AML-193 (cell line): ENCODE measurements at regions not wholly inside any gene's neighbourhood (a gene's known extent, or its start where the extent isn't known, plus 50 kb on each side); places are given as distances from the start of the nearest gene placed in this dataset.

Experiments used
- DNase-seq, 2 experiments: peaks; one replicate each; lab custom pipeline; 2025; lab: John Stamatoyannopoulos, UW

DNA sequence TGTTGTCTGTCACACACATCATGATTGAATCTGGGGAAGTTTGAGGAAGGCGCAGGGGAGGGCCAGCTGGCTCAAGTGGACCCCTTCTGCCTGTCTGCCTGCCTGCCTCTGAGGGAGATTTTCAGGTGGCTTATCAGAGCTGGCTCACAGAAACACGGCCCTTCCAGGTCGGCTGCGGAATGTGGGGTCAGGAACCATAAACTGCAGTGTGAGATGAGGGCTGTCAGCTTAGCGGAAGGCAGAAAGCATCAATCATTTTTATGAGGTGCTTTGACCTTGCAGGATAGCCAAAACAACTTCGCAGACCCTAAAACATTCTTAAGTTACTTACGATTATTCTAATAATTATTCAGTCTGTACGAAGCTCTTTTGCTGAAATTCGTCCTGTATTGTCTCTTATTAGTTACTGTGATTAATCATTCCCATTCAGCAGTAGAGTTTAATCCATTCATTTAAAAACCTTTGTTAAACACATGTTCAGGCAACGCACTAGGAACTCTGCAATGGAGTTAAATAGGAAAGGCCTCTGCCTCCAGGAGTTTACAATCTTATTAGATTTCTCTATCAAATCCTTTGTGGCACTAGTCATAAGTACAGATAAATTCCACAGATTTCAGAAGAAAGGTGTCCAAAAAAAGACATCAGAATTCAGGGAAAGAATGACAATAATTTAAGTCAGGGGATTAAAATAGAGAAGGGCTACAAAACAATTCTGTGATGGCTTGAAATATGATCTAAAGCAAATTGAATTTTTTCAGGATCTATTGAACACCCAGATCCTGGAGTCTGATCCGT, 371.6 kb downstream of the HRH4 start:
- no peak for DNase-seq

DNA sequence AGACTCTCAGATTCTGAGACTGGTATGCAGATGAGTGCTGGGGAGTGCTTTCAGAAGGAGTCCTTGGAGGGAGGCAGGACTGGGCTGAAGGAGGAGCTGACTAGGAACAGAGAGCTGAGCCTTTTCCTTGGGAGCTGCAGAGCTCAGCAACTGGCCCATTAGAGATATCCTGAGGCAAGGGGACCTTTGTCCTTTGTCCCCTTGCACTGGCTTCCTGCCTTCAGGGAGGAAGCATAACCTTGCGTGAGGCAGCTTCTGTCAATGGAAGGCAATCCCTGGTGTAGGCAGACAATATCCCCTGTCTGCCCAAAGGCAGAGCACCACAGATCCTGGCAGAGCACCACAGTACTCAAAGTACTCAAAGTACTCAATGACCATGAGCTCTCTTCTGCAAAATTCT, 375.3 kb downstream of the HRH4 start:
- DNase-seq, result no peak

DNA sequence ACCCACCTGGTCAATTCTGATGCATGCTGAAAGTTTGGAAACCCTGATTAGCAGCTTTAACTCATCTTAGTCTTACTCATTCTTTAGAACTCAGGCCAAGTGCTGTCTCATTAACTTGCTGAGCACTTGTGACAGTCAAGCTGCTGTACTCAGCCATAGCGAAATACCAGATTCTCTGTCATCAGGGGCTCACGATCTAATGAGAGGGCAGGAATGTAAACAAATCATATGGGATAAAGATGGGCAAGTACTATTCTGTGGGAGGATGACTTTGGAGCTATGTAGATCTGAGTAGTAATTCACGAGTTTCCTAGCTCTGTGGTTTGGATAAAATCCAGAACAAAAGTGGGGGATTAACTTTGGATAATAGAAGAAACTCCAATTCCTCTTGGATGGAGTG, 376.6 kb downstream of the HRH4 start:
- no peak for DNase-seq

DNA sequence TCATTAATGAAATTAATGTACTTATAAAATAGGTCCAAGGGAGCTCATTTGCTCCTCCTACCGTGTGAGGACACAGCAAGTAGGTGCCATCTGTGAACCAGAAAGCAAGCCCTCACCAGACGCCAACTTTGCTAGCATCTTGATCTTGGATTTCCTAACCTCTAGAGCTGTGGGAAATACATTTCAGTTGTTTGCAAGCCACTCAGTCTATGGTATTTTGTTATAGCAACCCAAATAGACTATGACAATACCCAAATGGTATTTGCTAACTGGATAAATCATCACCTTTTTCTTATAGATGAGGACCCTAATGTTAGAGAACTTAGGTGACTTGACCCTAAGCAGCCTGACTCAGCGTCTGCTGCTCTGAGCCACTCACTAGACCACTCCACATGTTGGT, 379.6 kb downstream of the HRH4 start:
- no peak for DNase-seq

DNA sequence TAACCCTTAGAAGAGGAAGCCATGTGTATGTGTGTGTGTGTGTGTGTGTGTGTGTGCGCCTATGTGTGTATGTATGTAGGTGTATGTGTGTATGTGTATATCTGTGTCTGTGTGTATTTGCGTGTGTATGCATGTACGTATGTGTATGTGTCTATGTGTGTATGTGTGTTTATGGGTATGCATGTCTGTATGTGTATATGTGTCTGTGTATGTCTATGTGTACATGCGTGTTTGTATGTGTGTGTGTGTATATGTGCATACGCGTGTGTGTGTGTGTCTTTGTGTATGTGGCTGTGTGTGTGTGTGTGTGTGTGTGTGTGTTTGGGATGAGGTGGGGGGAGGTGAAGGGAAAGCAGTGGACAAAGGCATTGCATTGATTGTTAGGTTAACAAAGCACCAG, 380.2 kb downstream of the HRH4 start:
- DNase-seq, result no peak

DNA sequence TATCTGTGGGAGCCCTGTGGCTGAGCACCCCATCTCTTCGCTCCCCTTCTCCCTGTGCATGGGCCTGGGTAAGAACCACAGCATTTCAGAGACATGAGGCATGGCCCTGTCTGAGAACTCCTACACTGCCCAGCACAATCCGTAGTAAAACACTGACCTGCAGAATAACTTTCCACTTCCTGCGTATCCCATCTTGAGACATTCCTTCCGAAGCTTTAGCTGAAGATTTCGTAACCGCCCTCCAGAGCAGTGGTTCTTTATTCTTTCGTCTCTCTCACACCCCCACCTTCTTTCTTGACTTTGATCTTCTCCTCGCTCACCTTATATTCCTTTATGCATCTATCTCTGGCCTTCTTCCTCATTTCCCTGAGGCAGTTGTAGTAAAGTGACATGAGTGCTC, 381.1 kb downstream of the HRH4 start:
- no peak for DNase-seq

DNA sequence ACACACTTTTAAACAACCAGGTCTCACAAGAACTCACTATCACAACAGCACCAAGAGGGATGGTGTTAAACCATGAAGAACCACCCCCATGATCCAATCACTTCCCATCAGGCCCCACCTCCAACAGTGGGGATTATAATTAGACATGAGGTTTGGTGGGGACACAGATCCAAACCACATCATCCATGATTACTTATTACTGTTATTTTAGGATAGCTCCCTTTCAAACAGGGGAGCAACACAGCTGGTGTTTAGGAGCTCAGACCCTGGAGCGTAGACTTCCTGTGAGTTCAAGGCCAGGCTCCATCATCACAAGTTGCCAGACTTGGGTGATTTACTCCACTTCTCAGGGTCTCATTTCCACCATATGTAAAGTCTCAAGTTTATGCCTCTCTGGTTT, 382.7 kb downstream of the HRH4 start:
- no peak for DNase-seq

DNA sequence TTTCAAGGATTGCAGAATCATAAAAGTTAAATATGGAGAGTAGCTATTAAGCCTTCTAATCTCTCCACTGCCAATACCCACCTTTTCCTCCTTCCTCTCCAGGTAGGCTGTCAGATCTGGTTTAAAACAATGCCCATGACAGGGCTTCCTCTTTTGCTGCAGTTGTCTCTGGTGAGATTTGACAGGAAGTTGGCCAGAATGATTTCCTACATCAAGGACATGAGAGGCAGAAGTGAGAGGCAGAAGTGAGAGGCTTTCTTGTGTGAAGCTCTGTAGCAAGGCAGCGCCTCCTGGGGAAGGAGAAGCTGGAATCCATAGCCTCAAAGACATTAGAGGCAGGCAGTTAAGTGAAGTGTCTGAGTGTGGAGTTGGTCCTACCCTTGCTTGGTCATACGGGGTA, 385.7 kb downstream of the HRH4 start:
- no peak for DNase-seq

DNA sequence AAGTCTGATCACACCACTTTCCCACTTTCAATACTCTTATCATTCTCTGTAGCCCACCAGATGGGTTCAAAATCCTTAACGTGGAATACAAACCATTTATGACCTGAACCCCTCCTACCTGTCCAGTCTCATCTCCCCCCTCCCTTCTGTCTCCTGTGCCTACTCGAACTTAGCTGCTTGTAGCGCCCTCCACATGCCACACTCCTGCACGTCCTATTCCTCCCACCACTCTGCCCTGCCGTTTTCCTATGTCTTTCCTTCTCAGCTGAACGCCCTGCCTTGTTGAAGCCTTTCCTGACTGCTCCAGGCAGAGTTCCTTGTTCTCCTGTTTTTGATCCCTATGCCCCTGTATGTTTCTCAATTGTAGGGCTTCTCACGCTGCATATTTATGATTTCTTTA, 390.1 kb downstream of the HRH4 start:
- no peak for DNase-seq

DNA sequence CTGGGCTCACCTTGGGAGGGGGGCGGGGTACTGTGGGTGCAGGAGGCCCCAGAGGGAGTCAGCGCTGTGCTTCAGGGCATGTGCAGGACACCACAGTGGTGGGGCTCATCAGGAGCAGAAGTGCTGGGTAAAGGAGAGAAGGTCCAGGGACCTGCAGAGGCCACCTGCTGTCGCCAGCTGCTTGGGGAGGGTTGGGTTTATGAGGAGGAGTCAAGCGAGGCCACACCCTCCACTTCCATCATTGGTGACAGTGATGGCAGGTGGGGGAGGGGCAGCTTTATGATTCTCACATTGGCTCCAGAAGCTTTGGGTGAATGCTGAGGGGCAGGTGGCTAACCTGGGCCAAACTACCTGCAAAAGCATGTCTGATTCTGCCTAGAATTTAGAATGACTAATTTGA, 392.6 kb downstream of the HRH4 start:
- DNase-seq, result no peak

DNA sequence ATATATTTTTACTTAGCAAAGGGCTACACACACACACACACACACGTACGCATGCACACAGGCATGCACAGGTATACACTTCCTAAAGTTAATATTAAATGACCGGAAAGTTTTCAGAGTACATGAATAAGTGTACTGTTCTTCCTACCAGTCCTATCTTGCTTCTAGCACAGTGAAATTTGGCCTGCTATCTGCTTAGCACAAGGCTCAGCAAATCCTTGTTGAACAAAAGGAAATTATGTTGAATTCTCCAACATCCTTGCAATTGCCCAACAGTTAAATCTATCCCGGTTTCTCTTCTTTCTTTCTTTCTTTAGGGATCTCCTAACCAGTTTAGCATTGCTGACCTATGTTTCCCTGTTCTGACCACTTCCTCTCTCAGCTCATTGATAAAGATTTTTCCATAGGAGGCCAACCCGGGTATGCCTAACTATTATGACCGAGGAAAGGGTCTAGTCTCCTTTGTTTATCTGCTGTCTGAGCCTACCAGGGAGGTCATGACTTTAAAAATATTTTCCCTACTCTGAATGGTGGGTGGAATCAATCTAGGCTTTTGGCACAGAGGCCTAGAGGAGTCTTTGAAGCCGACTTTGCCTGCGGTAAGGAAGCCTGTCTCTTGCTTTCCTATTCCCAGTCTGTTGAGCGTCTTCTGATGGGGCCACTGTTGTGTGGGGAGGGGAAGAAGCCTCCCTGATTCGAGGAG, 400.7 kb downstream of the HRH4 start:
- no peak for DNase-seq

DNA sequence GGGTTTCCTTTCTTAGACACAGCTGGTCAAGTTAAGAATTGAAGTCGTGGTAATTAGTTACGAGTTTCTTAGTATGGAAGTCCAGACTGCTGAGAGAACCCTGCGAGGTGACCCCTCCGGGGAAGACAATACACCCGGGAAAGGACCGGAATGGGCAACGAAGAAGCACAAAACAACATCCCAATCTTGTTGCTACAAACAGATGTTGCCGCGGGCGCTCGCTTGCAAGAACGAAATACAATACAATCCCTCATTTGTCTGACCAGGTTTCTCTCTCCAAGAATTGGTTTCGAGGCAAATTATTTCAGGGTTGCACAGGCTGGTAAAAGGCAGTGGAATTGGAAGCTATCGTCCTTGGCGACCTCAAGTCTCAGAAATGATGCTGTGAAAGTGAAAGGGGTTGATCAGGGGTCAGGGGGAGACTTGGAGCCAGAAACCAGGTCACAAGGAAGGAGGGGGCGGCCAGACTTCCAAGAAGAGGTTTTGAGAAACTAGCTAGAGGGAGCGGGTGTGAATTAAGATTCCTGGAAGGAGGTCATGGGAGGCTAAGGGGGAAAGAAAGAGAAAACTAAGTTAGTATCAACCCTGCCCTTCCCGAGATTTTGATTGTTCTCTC, 401.9 kb downstream of the HRH4 start:
- DNase-seq, result no peak

DNA sequence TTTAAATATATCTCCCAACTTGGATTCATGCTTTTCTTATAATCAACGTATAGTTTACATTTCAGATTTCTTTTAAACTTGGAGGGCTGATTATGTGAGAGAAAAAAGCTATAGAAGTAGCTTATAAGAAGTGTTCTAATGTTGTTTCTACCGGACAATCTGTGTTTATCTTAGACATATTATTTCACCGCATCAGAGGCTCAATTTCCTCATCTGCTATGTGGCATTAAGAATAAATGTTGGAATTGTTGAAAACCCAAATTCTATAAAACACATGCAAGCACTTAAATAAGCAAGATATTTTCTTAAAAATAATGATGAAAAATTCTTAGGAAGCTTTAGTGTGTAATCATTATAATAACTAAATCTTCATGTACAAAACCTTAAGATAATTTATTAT, 407.9 kb downstream of the HRH4 start:
- no peak for DNase-seq

DNA sequence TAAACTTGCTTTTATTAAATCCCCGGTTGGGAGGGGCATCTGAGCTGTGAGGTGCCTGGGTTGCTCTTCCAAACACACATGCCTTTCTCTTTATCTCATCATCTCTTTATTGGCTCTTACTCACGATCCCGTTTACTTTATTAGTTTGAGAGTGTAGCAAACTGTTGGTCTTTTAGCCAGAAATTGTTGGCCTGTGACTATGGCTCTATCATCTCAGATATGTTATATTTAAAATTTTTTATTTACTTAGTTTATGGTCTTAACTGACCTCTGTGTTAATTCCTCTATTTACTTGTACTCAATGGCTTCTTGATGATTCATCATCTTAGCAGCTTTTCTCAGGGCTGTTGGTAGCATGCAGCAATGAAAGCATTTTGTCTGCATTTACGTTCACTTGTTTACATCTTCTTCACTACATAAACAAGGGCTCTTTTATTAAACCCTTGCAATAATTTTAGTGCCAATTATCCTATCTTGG, 408.4 kb downstream of the HRH4 start:
- no peak for DNase-seq

DNA sequence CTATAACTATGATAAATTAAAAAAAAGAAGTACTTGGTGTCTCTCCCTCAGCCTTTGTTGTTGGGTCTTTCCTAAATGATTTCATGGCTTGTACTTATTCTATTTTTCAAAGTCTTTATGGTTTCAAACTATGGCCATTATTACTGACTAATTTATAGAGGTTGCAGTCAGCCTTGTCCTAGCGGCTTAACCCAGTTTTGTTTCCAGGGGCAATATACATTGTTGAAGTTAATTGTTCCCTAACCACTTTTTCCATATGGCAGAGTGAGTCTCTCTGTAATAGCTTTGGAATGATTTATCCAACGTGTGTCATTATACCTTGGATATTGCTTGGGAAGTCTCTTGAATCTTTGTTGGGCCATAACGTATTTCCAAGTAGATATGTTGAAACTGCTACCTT, 408.8 kb downstream of the HRH4 start:
- no peak for DNase-seq

DNA sequence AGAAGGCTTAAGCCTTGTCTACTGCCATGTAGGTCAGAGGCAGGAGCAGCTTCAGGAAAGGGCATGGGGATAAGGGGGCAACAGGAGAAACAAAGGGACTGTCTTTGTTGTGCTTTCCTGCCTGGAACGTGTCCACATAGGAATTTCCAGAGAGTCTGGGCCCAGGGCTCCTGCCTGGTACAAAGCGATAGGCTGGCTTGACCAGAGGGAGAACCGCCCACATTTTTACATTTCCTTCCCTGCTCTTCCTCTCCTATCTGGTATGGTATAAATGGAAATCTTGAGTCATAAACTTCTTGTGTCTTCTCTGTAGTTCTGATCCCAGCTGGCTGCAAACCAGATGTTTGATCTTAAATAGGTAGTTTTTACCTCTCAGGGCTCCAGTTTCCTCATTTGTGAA, 414.8 kb downstream of the HRH4 start:
- DNase-seq, result no peak

DNA sequence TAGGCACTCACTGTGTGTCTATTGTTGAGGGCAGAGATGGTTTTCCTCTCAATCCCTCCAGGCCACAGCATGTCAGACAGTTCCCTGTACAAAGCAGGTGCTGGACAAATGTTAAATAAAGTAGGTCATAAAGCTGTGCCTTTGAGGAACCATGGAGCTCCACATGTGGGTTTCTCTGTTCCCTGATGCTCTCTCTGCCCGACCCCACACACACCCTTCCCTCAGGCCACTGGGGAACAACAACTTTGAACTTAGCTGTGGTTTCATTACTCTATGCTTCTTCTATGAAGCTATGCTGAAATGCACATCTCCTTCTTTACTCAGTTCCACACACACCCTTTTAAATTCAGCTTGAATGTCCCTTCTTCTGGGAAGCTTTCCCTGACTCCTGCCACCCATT, 415.3 kb downstream of the HRH4 start:
- no peak for DNase-seq

DNA sequence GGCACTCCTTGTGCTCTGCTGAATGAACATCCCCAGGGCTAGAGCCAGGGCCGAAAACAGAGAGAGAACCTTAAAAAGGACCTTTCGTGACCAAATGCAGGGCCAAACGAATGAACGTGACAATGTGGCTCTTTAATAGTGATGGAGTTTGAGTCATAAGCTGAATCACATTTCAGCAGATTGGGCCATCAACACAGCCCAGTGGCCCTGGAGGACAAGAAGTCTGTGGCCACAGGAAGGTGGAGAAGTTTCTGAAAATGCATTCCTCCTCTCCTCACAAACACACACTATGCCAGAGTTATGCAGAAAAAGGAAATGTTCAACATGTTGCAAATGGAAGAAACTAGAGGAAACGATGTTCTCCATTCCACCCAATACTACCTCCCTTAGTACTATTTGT, 415.8 kb downstream of the HRH4 start:
- DNase-seq, result no peak

DNA sequence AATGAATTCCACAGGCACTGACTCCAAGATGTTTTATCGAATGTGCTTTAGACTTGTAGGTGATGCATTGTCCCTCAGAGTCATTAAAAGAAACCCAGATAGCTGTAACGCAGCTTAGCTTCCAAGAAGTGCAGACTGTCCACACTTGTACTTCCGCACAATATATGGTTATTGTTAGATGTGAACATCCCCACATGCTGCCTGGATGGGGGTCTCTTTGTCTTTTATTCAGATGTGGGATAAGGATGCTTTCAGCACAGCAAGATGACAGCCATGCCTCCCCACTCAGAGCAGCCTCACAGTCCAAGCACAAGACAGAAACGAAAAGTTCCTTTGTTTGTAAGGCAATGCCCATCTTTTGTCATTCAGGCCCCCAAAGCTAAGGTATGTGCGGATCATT, 416.6 kb downstream of the HRH4 start:
- DNase-seq, result no peak

DNA sequence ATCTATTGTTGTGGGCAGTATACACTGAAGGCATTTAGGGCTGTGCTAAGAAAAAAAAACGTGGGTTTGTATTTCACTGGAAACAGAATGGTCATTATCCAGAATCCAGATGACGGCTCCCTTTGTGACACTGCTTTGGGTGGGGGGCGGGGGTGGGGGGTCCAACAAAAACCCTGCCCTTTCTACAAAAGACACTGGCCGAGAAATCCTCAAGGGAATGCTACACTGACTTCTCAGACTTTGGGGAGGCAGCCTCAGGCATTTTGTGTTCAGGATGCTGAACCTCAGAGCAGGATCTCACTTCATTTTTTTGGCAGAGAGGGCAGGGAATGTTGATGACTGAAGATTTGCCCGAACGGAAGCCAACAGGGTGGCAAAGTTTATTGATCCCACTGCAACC, 417.1 kb downstream of the HRH4 start:
- no peak for DNase-seq

DNA sequence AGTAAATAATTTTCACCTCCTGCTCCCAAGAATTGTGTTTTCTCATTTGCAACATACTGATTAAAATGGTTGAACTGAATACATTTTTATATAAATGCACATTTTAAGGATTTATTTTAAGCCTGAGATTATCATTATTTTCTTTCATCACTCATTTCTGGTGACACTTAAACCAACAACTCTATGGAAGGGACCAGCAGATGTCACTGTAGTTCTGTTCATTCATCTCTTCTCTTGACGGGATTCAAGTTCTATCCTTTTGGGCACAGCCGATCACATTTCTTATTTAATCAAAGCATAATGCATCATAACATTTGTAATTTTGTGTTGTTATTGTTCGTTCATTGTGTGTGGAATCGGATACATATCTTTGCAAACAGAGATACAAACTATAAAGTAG, 417.9 kb downstream of the HRH4 start:
- peak in 1 of 2 experiments; percentile 0 for DNase-seq

DNA sequence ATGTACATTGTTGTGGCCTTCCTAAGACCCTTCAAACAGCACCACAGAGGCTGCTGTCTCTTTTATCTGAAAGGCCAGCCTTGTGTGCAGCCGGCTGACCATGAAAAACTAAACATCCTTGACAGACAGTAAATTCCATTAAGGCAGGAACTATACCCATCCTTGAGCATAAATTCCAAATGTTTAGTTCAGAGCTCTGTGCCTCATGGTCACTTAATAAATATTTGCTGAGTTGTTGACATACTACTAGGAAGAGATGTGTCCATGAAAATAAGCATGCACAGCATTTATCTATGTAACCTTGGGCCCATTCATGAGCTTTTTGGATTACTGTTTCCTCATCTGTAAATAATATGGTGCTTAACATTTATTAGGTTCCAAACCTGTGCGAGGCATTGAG, 424.8 kb downstream of the HRH4 start:
- DNase-seq, result no peak

DNA sequence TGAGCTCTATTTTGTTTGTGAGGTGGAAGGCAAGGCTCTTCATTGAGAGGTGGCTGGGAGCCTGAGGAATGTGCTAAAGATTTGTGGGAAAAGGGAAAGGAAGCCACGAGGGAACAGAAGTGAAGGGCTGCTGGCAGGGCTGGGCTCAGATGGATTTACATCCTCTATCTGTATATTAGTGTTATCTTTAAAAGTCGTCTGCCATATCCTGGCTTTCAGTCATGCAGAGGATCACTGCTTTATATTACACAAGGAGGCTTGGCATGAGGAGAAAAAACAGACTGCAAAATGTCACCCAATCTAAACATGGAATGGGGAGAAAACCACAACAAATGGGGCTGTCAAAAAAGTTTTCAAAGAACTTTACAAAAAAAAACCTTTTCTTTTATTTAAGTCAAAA, 434.4 kb downstream of the HRH4 start:
- no peak for DNase-seq
